Hematopoietic multipotent progenitor cell treated with erythropoietin and hydrocortisone succinate and interleukin-3 and kit ligand, for 6 days (in vitro differentiated cells): ENCODE measurements at regions not wholly inside any gene's neighbourhood (a gene's known extent, or its start where the extent isn't known, plus 50 kb on each side); places are given as distances from the start of the nearest gene placed in this dataset.
"Not testable (repeated sequence)": the region's sequence is repeated elsewhere in the genome, so short reads cannot be mapped to it uniquely, and the experiment has no call there.

Source experiments
- DNase-seq: peaks from one replicate; pipeline ENCODE4 v3.0.0-alpha.2; 2015

- DNase-seq, result no peak
Measured at GRCh38 chr1:38787041-38787440, 72.5 kb downstream of the RRAGC start.

GRCh38 chr1:38786040-38786436 lies 73.5 kb downstream of the RRAGC start:
- no peak for DNase-seq

- no peak for DNase-seq
Measured at GRCh38 chr1:38785285-38786039, 74.1 kb downstream of the RRAGC start.

GRCh38 chr1:38784452-38785284 lies 74.9 kb downstream of the RRAGC start:
- DNase-seq, result no peak

GRCh38 chr1:38783640-38784229 lies 75.8 kb downstream of the RRAGC start:
- no peak for DNase-seq

GRCh38 chr1:38781872-38782617 lies 77.5 kb downstream of the RRAGC start:
- DNase-seq, result no peak

GRCh38 chr1:38780133-38780532 lies 79.4 kb downstream of the RRAGC start:
- no peak for DNase-seq

- no peak for DNase-seq
Measured at GRCh38 chr1:38779491-38779890, 80.1 kb downstream of the RRAGC start.

- no peak for DNase-seq
Measured at GRCh38 chr1:38778521-38778920, 81.1 kb downstream of the RRAGC start.

GRCh38 chr1:38778051-38778450 lies 81.5 kb downstream of the RRAGC start:
- no peak for DNase-seq

GRCh38 chr1:38777464-38777957 lies 82.1 kb downstream of the RRAGC start:
- peak; percentile 21 for DNase-seq

- no peak for DNase-seq
Measured at GRCh38 chr1:38776466-38777065, 83.0 kb downstream of the RRAGC start.

GRCh38 chr1:38775175-38775845 lies 84.3 kb downstream of the RRAGC start:
- DNase-seq, result no peak

GRCh38 chr1:38773483-38773882 lies 86.1 kb downstream of the RRAGC start:
- DNase-seq, result no peak

- no peak for DNase-seq
Measured at GRCh38 chr1:38772953-38773352, 86.6 kb downstream of the RRAGC start.

- no peak for DNase-seq
Measured at GRCh38 chr1:38772026-38772425, 87.5 kb downstream of the RRAGC start.

- not testable (repeated sequence) for DNase-seq
Measured at GRCh38 chr1:38770516-38771173, 88.9 kb downstream of the RRAGC start.

- no peak for DNase-seq
Measured at GRCh38 chr1:38766125-38766524, 93.4 kb downstream of the RRAGC start.

- DNase-seq, result no peak
Measured at GRCh38 chr1:38763121-38763520, 96.5 kb downstream of the RRAGC start.

GRCh38 chr1:38760562-38760961 lies 99.0 kb downstream of the RRAGC start:
- DNase-seq, result no peak

- peak; percentile 13 for DNase-seq
Measured at GRCh38 chr1:38758820-38759219, 100.8 kb downstream of the RRAGC start.
